IMR-90 (cell line): ENCODE measurements at regions not wholly inside any gene's neighbourhood (a gene's known extent, or its start where the extent isn't known, plus 50 kb on each side); places are given as distances from the start of the nearest gene placed in this dataset.

ENCODE experiments used
- ATAC-seq: fragments of 200-7000 bp; cut with Tn5 transposase; 2 replicates; pipeline ENCODE4 v1.9.1; 2020; ENCODE audit warnings: low read depth, mild to moderate bottlenecking, moderate library complexity
- BruUV-seq: library from RNA; stranded (reverse); fragments of 400-500 nt; replicated peaks from 2 replicates; lab custom pipeline; 2021; lab: Mats Ljungman, UMichigan
- CTCF ChIA-PET: fragments of 300-600 bp; formaldehyde crosslinking; extraction: SDS; loops from one replicate; lab custom pipeline; 2021; ENCODE audit warnings: antibody characterized with exemption; lab: Yijun Ruan, JAX
- POLR2A ChIA-PET: fragments of 300-600 bp; sonication (Branson Sonifier 250); formaldehyde crosslinking; loops from one replicate; lab custom pipeline; 2022; ENCODE audit warnings: antibody characterized with exemption; ENCODE audit not compliant: unreplicated experiment; lab: Charles Lee
- DNase-seq: peaks from one replicate; pipeline ENCODE4 v3.0.0; 2013
- H2AFZ ChIP-seq: replicated peaks from 2 replicates; pipeline ENCODE3; 2013; ENCODE audit warnings: low read length, mild to moderate bottlenecking; ENCODE audit not compliant: poor library complexity
- H2AK5ac ChIP-seq: 2 replicates; pipeline ENCODE4 v1.6.1; 2013; ENCODE audit warnings: low read depth, low read length, inconsistent platforms
- H2AK9ac ChIP-seq: replicated peaks from 2 replicates; pipeline ENCODE3; 2013; ENCODE audit warnings: mild to moderate bottlenecking, low read depth, low read length, moderate library complexity; ENCODE audit not compliant: poor library complexity
- H2BK120ac ChIP-seq: 2 replicates; pipeline ENCODE4 v1.6.1; 2013; ENCODE audit warnings: low read depth, low read length, inconsistent platforms
- H2BK15ac ChIP-seq: 3 replicates; pipeline ENCODE4 v1.6.1; 2013; ENCODE audit warnings: low read depth, low read length, inconsistent platforms
- H2BK20ac ChIP-seq: 2 replicates; pipeline ENCODE4 v1.6.1; 2013; ENCODE audit warnings: low read depth, mild to moderate bottlenecking, inconsistent platforms, low read length, moderate library complexity
- H2BK5ac ChIP-seq: 2 replicates; pipeline ENCODE4 v1.6.1; 2013; ENCODE audit warnings: mild to moderate bottlenecking, low read depth, low read length, inconsistent platforms; ENCODE audit not compliant: poor library complexity, severe bottlenecking
- H3K14ac ChIP-seq: replicated peaks from 2 replicates; pipeline ENCODE4 v1.6.1; 2013; ENCODE audit warnings: low read depth, low read length, inconsistent platforms
- H3K18ac ChIP-seq: 2 replicates; pipeline ENCODE4 v1.6.1; 2013; ENCODE audit warnings: low read depth, low read length, control low read depth
- H3K23ac ChIP-seq: 2 replicates; pipeline ENCODE4 v1.6.1; 2013; ENCODE audit warnings: low read depth, low read length, inconsistent platforms
- H3K27ac ChIP-seq: 2 replicates; pipeline ENCODE4 v1.5.1; 2013; ENCODE audit warnings: mild to moderate bottlenecking, control low read depth, low read length; ENCODE audit not compliant: insufficient read depth
- H3K27me3 ChIP-seq: 2 replicates; pipeline ENCODE4 v1.6.1; 2013; ENCODE audit warnings: low read length; ENCODE audit not compliant: control insufficient read depth, insufficient read depth
- H3K36me3 ChIP-seq: 2 replicates; pipeline ENCODE4 v1.6.1; 2013; ENCODE audit warnings: low read length, mixed read lengths; ENCODE audit not compliant: control insufficient read depth, insufficient read depth
- H3K4ac ChIP-seq: 2 replicates; pipeline ENCODE4 v1.6.1; 2013; ENCODE audit warnings: low read depth, low read length, inconsistent platforms
- H3K4me1 ChIP-seq: 2 replicates; pipeline ENCODE4 v1.6.1; 2013; ENCODE audit warnings: low read length, mixed read lengths; ENCODE audit not compliant: control insufficient read depth, insufficient read depth
- H3K4me2 ChIP-seq: 2 replicates; pipeline ENCODE4 v1.6.1; 2013; ENCODE audit warnings: low read depth, mild to moderate bottlenecking, control low read depth, low read length, moderate library complexity
- H3K4me3 ChIP-seq: 2 replicates; pipeline ENCODE4 v1.5.1; 2013; ENCODE audit warnings: low read depth, mild to moderate bottlenecking, control low read depth, low read length, moderate library complexity; ENCODE audit not compliant: insufficient read depth
- H3K56ac ChIP-seq: 2 replicates; pipeline ENCODE4 v1.6.1; 2013; ENCODE audit warnings: low read length, inconsistent platforms; ENCODE audit not compliant: insufficient read depth; ENCODE audit errors: extremely low read depth
- H3K79me1 ChIP-seq, 2 experiments: 2 replicates each; pipeline ENCODE4 v1.6.1; 2013; ENCODE audit warnings: low read length in 2 of 2, inconsistent platforms in 1 of 2, low read depth in 1 of 2
- H3K9ac ChIP-seq: 2 replicates; pipeline ENCODE4 v1.6.1; 2013; ENCODE audit warnings: low read depth, low read length, control low read depth
- H3K9me1 ChIP-seq: 2 replicates; pipeline ENCODE4 v1.6.1; 2013; ENCODE audit warnings: low read length, inconsistent platforms; ENCODE audit not compliant: insufficient read depth
- H3K9me3 ChIP-seq: 2 replicates; pipeline ENCODE4 v1.6.1; 2013; ENCODE audit warnings: low read length; ENCODE audit not compliant: control insufficient read depth, insufficient read depth
- H4K20me1 ChIP-seq: 2 replicates; pipeline ENCODE4 v1.6.1; 2013; ENCODE audit warnings: low read length, inconsistent platforms; ENCODE audit not compliant: insufficient read depth
- H4K5ac ChIP-seq: 2 replicates; pipeline ENCODE4 v1.6.1; 2013; ENCODE audit warnings: mild to moderate bottlenecking, low read depth, low read length, control low read depth
- H4K8ac ChIP-seq, 2 experiments: 2 replicates each; pipeline ENCODE4 v1.6.1; 2013; ENCODE audit warnings: low read depth in 2 of 2, low read length in 2 of 2, control low read depth in 1 of 2, inconsistent platforms in 1 of 2
- H4K91ac ChIP-seq: 2 replicates; pipeline ENCODE4 v1.6.1; 2013; ENCODE audit warnings: low read depth, low read length, inconsistent platforms; ENCODE audit not compliant: insufficient read depth
- BHLHE40 ChIP-seq: fragments of 150-350 bp; IDR thresholded peaks from 2 replicates; pipeline ENCODE4 v1.6.1; 2016; ENCODE audit warnings: mild to moderate bottlenecking, low read depth, low read length
- ELK1 ChIP-seq: fragments of 150-350 bp; IDR thresholded peaks from 2 replicates; pipeline ENCODE4 v1.6.1; 2016; ENCODE audit warnings: low read depth, mild to moderate bottlenecking, low read length, moderate library complexity, borderline replicate concordance
- MAZ ChIP-seq: IDR thresholded peaks from 2 replicates; pipeline ENCODE4 v1.6.1; 2012; ENCODE audit warnings: low read depth, mild to moderate bottlenecking, low read length, improper control_type of control experiment, moderate library complexity, borderline replicate concordance
- MXI1 ChIP-seq: IDR thresholded peaks from 2 replicates; pipeline ENCODE4 v1.6.1; 2012; ENCODE audit warnings: low read depth, mild to moderate bottlenecking, low read length, moderate library complexity, borderline replicate concordance
- RCOR1 ChIP-seq: IDR thresholded peaks from 2 replicates; pipeline ENCODE4 v1.6.1; 2012; ENCODE audit warnings: mild to moderate bottlenecking, low read length, improper control_type of control experiment; ENCODE audit not compliant: insufficient replicate concordance
- RFX5 ChIP-seq: IDR thresholded peaks from 2 replicates; pipeline ENCODE4 v1.8.0; 2012; ENCODE audit warnings: low read depth, mild to moderate bottlenecking, low read length, moderate library complexity
- USF2 ChIP-seq: fragments of 150-350 bp; IDR thresholded peaks from 2 replicates; pipeline ENCODE4 v1.6.1; 2017; ENCODE audit warnings: mild to moderate bottlenecking, antibody characterized with exemption, low read length, low read depth
- WGBS, 2 experiments: methylation state at CpG; one replicate each; pipeline versions ENCODE4 v1.1.5 to v1.1.7; 2013; ENCODE audit warnings: missing lambda C conversion rate in 2 of 2; ENCODE audit not compliant: insufficient read length in 1 of 2; ENCODE audit errors: extremely low coverage in 2 of 2; 5-methylcytosine and 5-hydroxymethylcytosine counted together
- dilution Hi-C: fragments of 300-500 bp; cut with HindIII; formaldehyde crosslinking; loops from one replicate; pipeline ENCODE4 v1.14.3; 2018; ENCODE audit warnings: low sequenced_read_pairs; ENCODE audit not compliant: unreplicated experiment
- in situ Hi-C: fragments of 300-500 bp; cut with MboI; formaldehyde crosslinking; loops from 3 replicates; pipeline ENCODE4 v1.14.3; 2019; ENCODE audit warnings: low sequenced_read_pairs, inconsistent platforms, mixed read lengths
- intact Hi-C: fragments of 100-400 bp; cut with micrococcal nuclease; formaldehyde crosslinking; loops from 2 replicates; pipeline ENCODE4 v1.10.0; 2022

GRCh38 chr18:66011916-66012315, 261.1 kb downstream of the CDH7 start:
- no peak for DNase-seq
- H3K4ac ChIP-seq, result no peak overlapping the region
- H3K14ac ChIP-seq, result no peak overlapping the region
- no peak overlapping the region for H2BK5ac ChIP-seq
- no peaks in the 10 kb centered on the region for H3K27me3 ChIP-seq
- no peaks in the 10 kb centered on the region for H3K79me1 ChIP-seq
- no peak overlapping the region for H2AFZ ChIP-seq
- H3K36me3 ChIP-seq, result no peaks in the 10 kb centered on the region
- H2BK15ac ChIP-seq, result no peak overlapping the region
- H3K27ac ChIP-seq, result no peak overlapping the region
- no TSS peak for BruUV-seq
- no peak for ATAC-seq
- no peak overlapping the region for H3K18ac ChIP-seq
- no peak overlapping the region for H2BK20ac ChIP-seq
- H3K4me1 ChIP-seq, result no peaks in the 10 kb centered on the region
- no peak overlapping the region for H4K8ac ChIP-seq
- peaks cover 9% of the 10 kb centered on the region; the same call in 1 of the 2 replicates for H3K9me3 ChIP-seq
- no peak overlapping the region for H4K91ac ChIP-seq
- H3K9me1 ChIP-seq, result no peaks in the 10 kb centered on the region
- ChIA-PET POLR2A (no interaction called here), CTCF (no interaction called here)
- H4K5ac ChIP-seq, result no peak overlapping the region
- WGBS, 2 experiments, result no CpG with 5 or more reads among the region's 3 CpGs
- H2BK120ac ChIP-seq, result no peak overlapping the region
- H3K4me3 ChIP-seq, result no peak overlapping the region
- no peaks in the 10 kb centered on the region for H4K20me1 ChIP-seq
- H3K23ac ChIP-seq, result no peak overlapping the region
- intact Hi-C loops (no loop called here), dilution Hi-C loops (no loop called here), in situ Hi-C loops (no loop called here)
- no peak overlapping the region for H2AK9ac ChIP-seq
- H2AK5ac ChIP-seq, result no peak overlapping the region
- TF ChIP-seq ELK1 (no peak), MAZ (no peak), USF2 (no peak), BHLHE40 (no peak), RCOR1 (no peak), RFX5 (no peak), MXI1 (no peak)
- H3K4me2 ChIP-seq, result no peak overlapping the region
- no peak overlapping the region for H3K9ac ChIP-seq
- H3K56ac ChIP-seq, result no peak overlapping the region
